ENCODE measurements at regions not wholly inside any gene's neighbourhood (a gene's known extent, or its start where the extent isn't known, plus 50 kb on each side); places are given as distances from the start of the nearest gene placed in this dataset.

DNA sequence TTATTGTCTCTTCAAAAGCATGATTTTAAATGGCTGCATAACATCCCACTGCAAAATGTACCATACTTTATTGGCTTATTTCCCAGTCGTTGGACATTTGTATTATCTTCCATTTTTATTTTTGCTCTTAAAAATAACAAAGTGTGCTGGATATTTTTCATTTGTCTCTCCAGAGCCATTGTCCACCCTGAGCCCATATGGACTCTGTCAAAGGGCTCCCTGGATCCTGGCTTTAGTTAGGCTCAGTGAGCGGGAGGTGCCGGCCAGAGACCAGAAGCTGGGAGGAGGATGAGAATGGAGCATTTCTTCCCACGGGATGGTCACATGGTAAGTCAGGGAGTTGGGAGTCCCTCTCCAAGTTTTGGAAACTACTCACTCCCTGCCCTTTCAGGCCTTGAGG is 296.9 kb downstream of the NUAK1 start:
- TF ChIP-seq, protein P1, sequence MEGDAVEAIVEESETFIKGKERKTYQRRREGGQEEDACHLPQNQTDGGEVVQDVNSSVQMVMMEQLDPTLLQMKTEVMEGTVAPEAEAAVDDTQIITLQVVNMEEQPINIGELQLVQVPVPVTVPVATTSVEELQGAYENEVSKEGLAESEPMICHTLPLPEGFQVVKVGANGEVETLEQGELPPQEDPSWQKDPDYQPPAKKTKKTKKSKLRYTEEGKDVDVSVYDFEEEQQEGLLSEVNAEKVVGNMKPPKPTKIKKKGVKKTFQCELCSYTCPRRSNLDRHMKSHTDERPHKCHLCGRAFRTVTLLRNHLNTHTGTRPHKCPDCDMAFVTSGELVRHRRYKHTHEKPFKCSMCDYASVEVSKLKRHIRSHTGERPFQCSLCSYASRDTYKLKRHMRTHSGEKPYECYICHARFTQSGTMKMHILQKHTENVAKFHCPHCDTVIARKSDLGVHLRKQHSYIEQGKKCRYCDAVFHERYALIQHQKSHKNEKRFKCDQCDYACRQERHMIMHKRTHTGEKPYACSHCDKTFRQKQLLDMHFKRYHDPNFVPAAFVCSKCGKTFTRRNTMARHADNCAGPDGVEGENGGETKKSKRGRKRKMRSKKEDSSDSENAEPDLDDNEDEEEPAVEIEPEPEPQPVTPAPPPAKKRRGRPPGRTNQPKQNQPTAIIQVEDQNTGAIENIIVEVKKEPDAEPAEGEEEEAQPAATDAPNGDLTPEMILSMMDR (IDR thresholded peaks at IDR 0.05): no peak
- no peak for TF ChIP-seq POLR2AphosphoS5 (IDR thresholded peaks at IDR 0.05; ENCODE audit: insufficient read depth in 1 of 2, low read depth in 1 of 2)
